ENCODE measurements at regions not wholly inside any gene's neighbourhood (a gene's known extent, or its start where the extent isn't known, plus 50 kb on each side); places are given as distances from the start of the nearest gene placed in this dataset.

- TF ChIP-seq OSR1 (CRISPR knock-in tag; IDR thresholded peaks at IDR 0.05) (no peak), POU6F1 (CRISPR knock-in tag; IDR thresholded peaks at IDR 0.05; ENCODE audit: borderline replicate concordance, low read depth) (no peak), RARB (CRISPR knock-in tag; IDR thresholded peaks at IDR 0.05) (no peak), TSHZ2 (CRISPR knock-in tag; IDR thresholded peaks at IDR 0.05) (no peak)
- TF ChIP-seq, protein P1, sequence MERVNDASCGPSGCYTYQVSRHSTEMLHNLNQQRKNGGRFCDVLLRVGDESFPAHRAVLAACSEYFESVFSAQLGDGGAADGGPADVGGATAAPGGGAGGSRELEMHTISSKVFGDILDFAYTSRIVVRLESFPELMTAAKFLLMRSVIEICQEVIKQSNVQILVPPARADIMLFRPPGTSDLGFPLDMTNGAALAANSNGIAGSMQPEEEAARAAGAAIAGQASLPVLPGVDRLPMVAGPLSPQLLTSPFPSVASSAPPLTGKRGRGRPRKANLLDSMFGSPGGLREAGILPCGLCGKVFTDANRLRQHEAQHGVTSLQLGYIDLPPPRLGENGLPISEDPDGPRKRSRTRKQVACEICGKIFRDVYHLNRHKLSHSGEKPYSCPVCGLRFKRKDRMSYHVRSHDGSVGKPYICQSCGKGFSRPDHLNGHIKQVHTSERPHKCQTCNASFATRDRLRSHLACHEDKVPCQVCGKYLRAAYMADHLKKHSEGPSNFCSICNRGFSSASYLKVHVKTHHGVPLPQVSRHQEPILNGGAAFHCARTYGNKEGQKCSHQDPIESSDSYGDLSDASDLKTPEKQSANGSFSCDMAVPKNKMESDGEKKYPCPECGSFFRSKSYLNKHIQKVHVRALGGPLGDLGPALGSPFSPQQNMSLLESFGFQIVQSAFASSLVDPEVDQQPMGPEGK (CRISPR knock-in tag; IDR thresholded peaks at IDR 0.05; ENCODE audit: borderline replicate concordance): no peak
These were observed 383.0 kb upstream of the EEF2KMT start for GRCh38 chr16:5480431-5481195.

Measured in SK-N-SH treated with all-trans-retinoic acid at 6 μM for 48 hours (cell line).